Activated CD4-positive, alpha-beta memory T cell treated with anti-CD3 and anti-CD28 coated beads, Interleukin-2, amount 10 ng/mL, durations not matched to agents 7 days and 5 days (primary cell): ENCODE measurements at regions not wholly inside any gene's neighbourhood (a gene's known extent, or its start where the extent isn't known, plus 50 kb on each side); places are given as distances from the start of the nearest gene placed in this dataset.

Source experiments
- CTCF ChIA-PET: fragments of 350-600 bp; sonication (Branson Sonifier 250); formaldehyde crosslinking; loops from one replicate; lab custom pipeline; 2021; ENCODE audit warnings: antibody characterized with exemption, inconsistent platforms; lab: Charles Lee
- POLR2A ChIA-PET: fragments of 350-600 bp; sonication (Branson Sonifier 250); formaldehyde crosslinking; loops from one replicate; lab custom pipeline; 2021; ENCODE audit warnings: antibody characterized with exemption; lab: Charles Lee
- DNase-seq: peaks from one replicate; pipeline ENCODE4 v3.0.0-alpha.2; 2020
- H3K27ac Mint-ChIP-seq: one replicate; pipeline ENCODE4 v1.8.0; 2021; ENCODE audit warnings: mild to moderate bottlenecking, mixed read lengths
- H3K27me3 Mint-ChIP-seq: one replicate; pipeline ENCODE4 v1.8.0; 2021; ENCODE audit warnings: mixed read lengths
- H3K36me3 Mint-ChIP-seq: one replicate; pipeline ENCODE4 v1.8.0; 2021; ENCODE audit warnings: low read depth, mixed read lengths
- H3K4me1 Mint-ChIP-seq: one replicate; pipeline ENCODE4 v1.8.0; 2021; ENCODE audit warnings: mixed read lengths
- H3K4me3 Mint-ChIP-seq: one replicate; pipeline ENCODE4 v1.8.0; 2021; ENCODE audit warnings: mild to moderate bottlenecking, mixed read lengths
- H3K9me3 Mint-ChIP-seq: one replicate; pipeline ENCODE4 v1.8.0; 2021; ENCODE audit warnings: mixed read lengths

GRCh38 chr7:156590212-156590611 is 50.4 kb upstream of the RNF32 start:
- CTCF ChIA-PET = no interaction called here
- DNase-seq = no peak
- H3K9me3 Mint-ChIP-seq = peaks cover 5% of the 10 kb centered on the region
- no peak overlapping the region for H3K27ac Mint-ChIP-seq
- H3K36me3 Mint-ChIP-seq = no peaks in the 10 kb centered on the region
- no peaks in the 10 kb centered on the region for H3K4me1 Mint-ChIP-seq
- H3K4me3 Mint-ChIP-seq = no peak overlapping the region
- POLR2A ChIA-PET = no interaction called here
- peaks cover 19% of the 10 kb centered on the region for H3K27me3 Mint-ChIP-seq

GRCh38 chr7:156589808-156590207 is 50.8 kb upstream of the RNF32 start:
- no peaks in the 10 kb centered on the region for H3K36me3 Mint-ChIP-seq
- ChIA-PET CTCF (no interaction called here), POLR2A (no interaction called here)
- no peak overlapping the region for H3K4me3 Mint-ChIP-seq
- peaks cover 5% of the 10 kb centered on the region for H3K9me3 Mint-ChIP-seq
- H3K4me1 Mint-ChIP-seq = no peaks in the 10 kb centered on the region
- DNase-seq = no peak
- peaks cover 20% of the 10 kb centered on the region for H3K27me3 Mint-ChIP-seq
- no peak overlapping the region for H3K27ac Mint-ChIP-seq

- peaks cover 20% of the 10 kb centered on the region for H3K27me3 Mint-ChIP-seq
- H3K36me3 Mint-ChIP-seq = no peaks in the 10 kb centered on the region
- no peaks in the 10 kb centered on the region for H3K9me3 Mint-ChIP-seq
- H3K4me3 Mint-ChIP-seq = no peak overlapping the region
- H3K4me1 Mint-ChIP-seq = peaks cover 12% of the 10 kb centered on the region
- DNase-seq = no peak
- H3K27ac Mint-ChIP-seq = no peak overlapping the region
- CTCF ChIA-PET = no interaction called here
- POLR2A ChIA-PET = no interaction called here
Measured at GRCh38 chr7:156585926-156586325, 54.6 kb upstream of the RNF32 start.

- Mint-ChIP-seq H3K36me3 (no peaks in the 10 kb centered on the region), H3K27me3 (peaks cover 18% of the 10 kb centered on the region), H3K27ac (no peak overlapping the region), H3K9me3 (no peaks in the 10 kb centered on the region), H3K4me3 (no peak overlapping the region), H3K4me1 (peaks cover 14% of the 10 kb centered on the region)
- ChIA-PET CTCF (no interaction called here), POLR2A (interaction anchor here (1.0 kb wide), 1 partner anchor 56 kb away, joined by 3 read pairs; the partner anchor contains the start of gene RNF32)
- no peak for DNase-seq
Measured at GRCh38 chr7:156585025-156585648, 55.4 kb upstream of the RNF32 start.

- no peak overlapping the region for H3K27ac Mint-ChIP-seq
- no peak for DNase-seq
- peaks cover 14% of the 10 kb centered on the region for H3K4me1 Mint-ChIP-seq
- ChIA-PET CTCF (no interaction called here), POLR2A (no interaction called here)
- no peaks in the 10 kb centered on the region for H3K36me3 Mint-ChIP-seq
- H3K4me3 Mint-ChIP-seq = no peak overlapping the region
- H3K9me3 Mint-ChIP-seq = no peaks in the 10 kb centered on the region
- peaks cover 14% of the 10 kb centered on the region for H3K27me3 Mint-ChIP-seq
Measured at GRCh38 chr7:156582591-156583123, 57.9 kb upstream of the RNF32 start.

GRCh38 chr7:156580036-156580435 is 60.5 kb upstream of the RNF32 start:
- POLR2A ChIA-PET = no interaction called here
- Mint-ChIP-seq H3K27ac (no peak overlapping the region), H3K4me3 (no peak overlapping the region), H3K27me3 (peaks cover 12% of the 10 kb centered on the region), H3K36me3 (no peaks in the 10 kb centered on the region), H3K4me1 (peaks cover 14% of the 10 kb centered on the region), H3K9me3 (no peaks in the 10 kb centered on the region)
- DNase-seq = no peak
- CTCF ChIA-PET = interaction anchor here (1.4 kb wide), 1 partner anchor 248 kb away, joined by 3 read pairs; no protein-coding TSS in a partner anchor

- H3K36me3 Mint-ChIP-seq = no peaks in the 10 kb centered on the region
- H3K4me3 Mint-ChIP-seq = no peak overlapping the region
- H3K27me3 Mint-ChIP-seq = peaks cover 15% of the 10 kb centered on the region
- no peak for DNase-seq
- no peak overlapping the region for H3K27ac Mint-ChIP-seq
- CTCF ChIA-PET = no interaction called here
- no peaks in the 10 kb centered on the region for H3K9me3 Mint-ChIP-seq
- H3K4me1 Mint-ChIP-seq = peaks cover 14% of the 10 kb centered on the region
- POLR2A ChIA-PET = no interaction called here
Measured at GRCh38 chr7:156579566-156579965, 61.0 kb upstream of the RNF32 start.

- CTCF ChIA-PET = no interaction called here
Measured at GRCh38 chr7:156578978-156579430, 61.6 kb upstream of the RNF32 start.

GRCh38 chr7:156578578-156578940 is 62.0 kb upstream of the RNF32 start:
- Mint-ChIP-seq H3K27me3 (peaks cover 23% of the 10 kb centered on the region), H3K4me3 (no peak overlapping the region), H3K9me3 (no peaks in the 10 kb centered on the region), H3K4me1 (peaks cover 14% of the 10 kb centered on the region), H3K27ac (no peak overlapping the region), H3K36me3 (no peaks in the 10 kb centered on the region)
- ChIA-PET POLR2A (no interaction called here), CTCF (no interaction called here)
- DNase-seq = no peak

More at GRCh38 chr7:156578978-156579430, 61.6 kb upstream of the RNF32 start:
- no peak for DNase-seq
- Mint-ChIP-seq H3K27me3 (peaks cover 19% of the 10 kb centered on the region), H3K36me3 (no peaks in the 10 kb centered on the region), H3K4me1 (peaks cover 14% of the 10 kb centered on the region), H3K9me3 (no peaks in the 10 kb centered on the region), H3K27ac (no peak overlapping the region), H3K4me3 (no peak overlapping the region)
- POLR2A ChIA-PET = no interaction called here

GRCh38 chr7:156577645-156578577 is 62.7 kb upstream of the RNF32 start:
- Mint-ChIP-seq H3K4me1 (peaks cover 14% of the 10 kb centered on the region), H3K9me3 (no peaks in the 10 kb centered on the region), H3K4me3 (no peak overlapping the region)

GRCh38 chr7:156576216-156577058 is 64.1 kb upstream of the RNF32 start:
- no peak overlapping the region for H3K27ac Mint-ChIP-seq
- ChIA-PET POLR2A (no interaction called here), CTCF (no interaction called here)
- no peaks in the 10 kb centered on the region for H3K36me3 Mint-ChIP-seq
- DNase-seq = no peak
- H3K27me3 Mint-ChIP-seq = peaks cover 32% of the 10 kb centered on the region
- H3K4me3 Mint-ChIP-seq = no peak overlapping the region
- H3K4me1 Mint-ChIP-seq = peaks cover 4% of the 10 kb centered on the region
- no peaks in the 10 kb centered on the region for H3K9me3 Mint-ChIP-seq

More at GRCh38 chr7:156577645-156578577, 62.7 kb upstream of the RNF32 start:
- CTCF ChIA-PET = no interaction called here
- POLR2A ChIA-PET = no interaction called here
- H3K36me3 Mint-ChIP-seq = no peaks in the 10 kb centered on the region
- H3K27ac Mint-ChIP-seq = no peak overlapping the region
- H3K27me3 Mint-ChIP-seq = peaks cover 29% of the 10 kb centered on the region
- no peak for DNase-seq

GRCh38 chr7:156568258-156568657 is 72.3 kb upstream of the RNF32 start:
- H3K4me1 Mint-ChIP-seq = no peaks in the 10 kb centered on the region
- ChIA-PET CTCF (no interaction called here), POLR2A (interaction anchor here (1.4 kb wide), 1 partner anchor 73 kb away, joined by 3 read pairs; no protein-coding TSS in a partner anchor)
- H3K27ac Mint-ChIP-seq = no peak overlapping the region
- peaks cover 15% of the 10 kb centered on the region for H3K27me3 Mint-ChIP-seq
- peaks cover 8% of the 10 kb centered on the region for H3K36me3 Mint-ChIP-seq
- no peak for DNase-seq
- no peak overlapping the region for H3K4me3 Mint-ChIP-seq
- peaks cover 18% of the 10 kb centered on the region for H3K9me3 Mint-ChIP-seq
